SK-N-SH treated with all-trans-retinoic acid at 6 μM for 48 hours (cell line): ENCODE measurements at regions not wholly inside any gene's neighbourhood (a gene's known extent, or its start where the extent isn't known, plus 50 kb on each side); places are given as distances from the start of the nearest gene placed in this dataset.
A peak's percentile ranks its signal among the peaks of the same experiment; 100 is the strongest.

Experiments
- ATAC-seq: fragments of 200-7000 bp; cut with Tn5 transposase; 3 replicates; pipeline ENCODE4 v1.9.1; 2020; ENCODE audit warnings: mild to moderate bottlenecking, moderate library complexity
- ARNTL ChIP-seq: fragments of 450-650 bp; formaldehyde crosslinking; IDR thresholded peaks from 2 replicates; pipeline ENCODE4 v1.5.0; 2020; ENCODE audit warnings: low read depth, mild to moderate bottlenecking, moderate library complexity, borderline replicate concordance
- BACH2 ChIP-seq: fragments of 250-450 bp; sonication (Bioruptor Pico); IDR thresholded peaks from 2 replicates; pipeline ENCODE4 v1.9.0; 2021; ENCODE audit warnings: mild to moderate bottlenecking, borderline replicate concordance
- CSDC2 ChIP-seq: fragments of 250-450 bp; sonication (Bioruptor Pico); IDR thresholded peaks from 2 replicates; pipeline ENCODE4 v1.5.0; 2020; ENCODE audit warnings: mild to moderate bottlenecking, moderate library complexity
- ESRRG ChIP-seq: fragments of 250-450 bp; sonication (Bioruptor Pico); IDR thresholded peaks from 2 replicates; pipeline ENCODE4 v1.6.1; 2021; ENCODE audit warnings: mild to moderate bottlenecking
- ISL1 ChIP-seq: fragments of 250-450 bp; sonication (Bioruptor Pico); IDR thresholded peaks from 2 replicates; pipeline ENCODE4 v2.1.2; 2022; ENCODE audit warnings: mild to moderate bottlenecking, moderate library complexity
- OSR1 ChIP-seq: fragments of 250-450 bp; sonication (Bioruptor Pico); IDR thresholded peaks from 2 replicates; pipeline ENCODE4 v1.8.0; 2022; ENCODE audit warnings: moderate library complexity, mild to moderate bottlenecking, inconsistent platforms
- PPARA ChIP-seq: fragments of 250-450 bp; sonication (Bioruptor Pico); IDR thresholded peaks from 2 replicates; pipeline ENCODE4 v1.5.0; 2020; ENCODE audit warnings: mild to moderate bottlenecking, borderline replicate concordance
- RARB ChIP-seq: fragments of 250-450 bp; sonication (Bioruptor Pico); IDR thresholded peaks from 2 replicates; pipeline ENCODE4 v1.8.0; 2021; ENCODE audit warnings: mild to moderate bottlenecking, moderate library complexity
- SNAI2 ChIP-seq: fragments of 250-450 bp; sonication (Bioruptor Pico); IDR thresholded peaks from 2 replicates; pipeline ENCODE4 v1.5.0; 2020; ENCODE audit warnings: mild to moderate bottlenecking, moderate library complexity
- TCF4 ChIP-seq: fragments of 250-450 bp; sonication (Bioruptor Pico); IDR thresholded peaks from 2 replicates; pipeline ENCODE4 v1.8.0; 2021; ENCODE audit warnings: mild to moderate bottlenecking, moderate library complexity, borderline replicate concordance
- TOX ChIP-seq: fragments of 250-450 bp; sonication (Bioruptor Pico); IDR thresholded peaks from 2 replicates; pipeline ENCODE4 v1.8.0; 2021; ENCODE audit warnings: mild to moderate bottlenecking, moderate library complexity, borderline replicate concordance
- ZC3H10 ChIP-seq: fragments of 250-450 bp; sonication (Bioruptor Pico); IDR thresholded peaks from 2 replicates; pipeline ENCODE4 v1.5.1; 2021; ENCODE audit warnings: mild to moderate bottlenecking, moderate library complexity
- ZFP3 ChIP-seq: fragments of 250-450 bp; sonication (Bioruptor Pico); IDR thresholded peaks from 2 replicates; pipeline ENCODE4 v1.5.0; 2020; ENCODE audit warnings: mild to moderate bottlenecking, moderate library complexity
- ZFP30 ChIP-seq: fragments of 450-650 bp; formaldehyde crosslinking; IDR thresholded peaks from 2 replicates; pipeline ENCODE4 v1.5.0; 2022; ENCODE audit warnings: mild to moderate bottlenecking, moderate library complexity
- ZNF565 ChIP-seq: fragments of 450-650 bp; formaldehyde crosslinking; conservative IDR thresholded peaks from 2 replicates; pipeline ENCODE4 v1.5.0; 2020; ENCODE audit warnings: low read depth, mild to moderate bottlenecking, moderate library complexity
- ZNF70 ChIP-seq: fragments of 450-650 bp; formaldehyde crosslinking; IDR thresholded peaks from 2 replicates; pipeline ENCODE4 v1.5.0; 2020; ENCODE audit warnings: mild to moderate bottlenecking, moderate library complexity
- TF ChIP-seq, protein P1 (sequence below): fragments of 250-450 bp; sonication (Bioruptor Pico); IDR thresholded peaks from 2 replicates; pipeline ENCODE4 v1.8.0; 2020; ENCODE audit warnings: mild to moderate bottlenecking, moderate library complexity, borderline replicate concordance
- TF ChIP-seq, protein P2 (sequence below): fragments of 250-450 bp; sonication (Bioruptor Pico); IDR thresholded peaks from 2 replicates; pipeline ENCODE4 v1.5.0; 2020; ENCODE audit warnings: mild to moderate bottlenecking, moderate library complexity
- TF ChIP-seq, protein P3 (sequence below): fragments of 250-450 bp; sonication (Bioruptor Pico); IDR thresholded peaks from 2 replicates; pipeline ENCODE4 v1.5.1; 2020; ENCODE audit warnings: low read depth, mild to moderate bottlenecking, moderate library complexity
- TF ChIP-seq, protein P4 (sequence below): fragments of 250-450 bp; sonication (Bioruptor Pico); IDR thresholded peaks from 2 replicates; pipeline ENCODE4 v1.5.1; 2021; ENCODE audit warnings: mild to moderate bottlenecking, moderate library complexity

DNA sequence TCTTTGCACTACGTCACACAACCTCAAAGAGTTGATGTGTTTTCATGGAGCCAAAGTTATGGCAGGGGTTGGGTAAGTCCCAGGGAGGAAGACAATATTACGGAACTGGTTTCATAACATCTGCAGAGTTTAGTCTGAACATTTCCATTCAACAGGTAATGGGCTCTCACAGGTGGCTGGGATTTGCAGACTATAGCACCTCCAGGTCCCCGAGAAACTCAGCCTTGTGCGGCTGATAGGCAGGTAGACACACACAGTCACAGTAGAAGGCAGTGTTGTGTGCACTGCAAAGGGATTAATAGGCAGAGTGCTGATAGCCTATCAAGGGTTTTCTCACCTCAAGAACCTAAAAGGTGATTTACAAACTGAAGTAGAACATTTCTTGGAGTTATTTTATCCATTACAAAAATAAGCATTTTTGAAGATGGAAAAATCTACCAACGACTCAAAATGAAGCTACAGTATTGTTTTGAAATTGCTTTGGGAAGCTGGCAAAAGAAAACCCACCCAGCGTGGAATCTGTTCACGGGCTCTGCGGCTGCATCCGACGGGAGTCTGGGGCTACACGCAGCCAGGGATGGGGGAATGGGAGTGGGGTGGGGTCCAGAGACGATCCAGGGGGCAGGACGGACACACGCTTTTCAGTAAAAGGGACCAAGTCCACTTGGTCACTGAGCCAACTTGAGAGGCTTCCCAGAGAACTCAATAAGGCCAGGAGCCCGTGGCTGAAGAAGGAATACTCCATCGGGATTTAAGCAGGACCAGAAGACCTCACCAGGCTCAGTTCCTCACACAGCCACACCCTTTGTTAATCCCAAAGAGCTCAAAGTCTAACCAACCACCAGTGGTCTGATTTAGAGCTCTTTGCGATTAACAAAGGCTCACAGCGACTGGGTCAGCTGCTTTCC lies 82.9 kb downstream of the CHRNA1 start:
- TF ChIP-seq CSDC2 (CRISPR knock-in tag) (no peak), ZNF70 (no peak), BACH2 (CRISPR knock-in tag) (no peak)
- TF ChIP-seq, protein P1, sequence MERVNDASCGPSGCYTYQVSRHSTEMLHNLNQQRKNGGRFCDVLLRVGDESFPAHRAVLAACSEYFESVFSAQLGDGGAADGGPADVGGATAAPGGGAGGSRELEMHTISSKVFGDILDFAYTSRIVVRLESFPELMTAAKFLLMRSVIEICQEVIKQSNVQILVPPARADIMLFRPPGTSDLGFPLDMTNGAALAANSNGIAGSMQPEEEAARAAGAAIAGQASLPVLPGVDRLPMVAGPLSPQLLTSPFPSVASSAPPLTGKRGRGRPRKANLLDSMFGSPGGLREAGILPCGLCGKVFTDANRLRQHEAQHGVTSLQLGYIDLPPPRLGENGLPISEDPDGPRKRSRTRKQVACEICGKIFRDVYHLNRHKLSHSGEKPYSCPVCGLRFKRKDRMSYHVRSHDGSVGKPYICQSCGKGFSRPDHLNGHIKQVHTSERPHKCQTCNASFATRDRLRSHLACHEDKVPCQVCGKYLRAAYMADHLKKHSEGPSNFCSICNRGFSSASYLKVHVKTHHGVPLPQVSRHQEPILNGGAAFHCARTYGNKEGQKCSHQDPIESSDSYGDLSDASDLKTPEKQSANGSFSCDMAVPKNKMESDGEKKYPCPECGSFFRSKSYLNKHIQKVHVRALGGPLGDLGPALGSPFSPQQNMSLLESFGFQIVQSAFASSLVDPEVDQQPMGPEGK (CRISPR knock-in tag) = no peak
- ATAC-seq = peak; percentile 46

DNA sequence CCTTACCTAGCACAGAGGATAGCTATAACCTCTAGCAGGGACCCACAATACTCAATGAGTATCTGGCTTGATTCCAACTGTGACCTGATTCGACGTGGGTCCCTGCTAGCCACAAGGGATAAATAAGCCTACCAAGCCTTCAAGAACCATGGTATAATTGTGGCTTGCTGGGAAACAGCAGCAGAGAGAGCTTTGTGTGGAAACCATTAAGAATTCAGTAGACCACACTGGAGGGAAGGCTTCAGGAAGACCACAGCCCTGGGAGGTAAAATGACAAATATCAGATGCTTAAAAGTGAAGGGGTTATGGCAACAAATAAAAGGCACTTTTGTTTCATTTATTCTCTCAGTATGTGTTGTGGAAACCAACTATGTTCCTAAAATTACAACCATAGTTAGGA lies 82.6 kb upstream of the WIPF1 start:
- no peak for ATAC-seq
- no peak for TF ChIP-seq PPARA
- no peak for TF ChIP-seq ZNF565 (CRISPR knock-in tag)
- no peak for TF ChIP-seq OSR1 (CRISPR knock-in tag)
- TF ChIP-seq, protein P2, sequence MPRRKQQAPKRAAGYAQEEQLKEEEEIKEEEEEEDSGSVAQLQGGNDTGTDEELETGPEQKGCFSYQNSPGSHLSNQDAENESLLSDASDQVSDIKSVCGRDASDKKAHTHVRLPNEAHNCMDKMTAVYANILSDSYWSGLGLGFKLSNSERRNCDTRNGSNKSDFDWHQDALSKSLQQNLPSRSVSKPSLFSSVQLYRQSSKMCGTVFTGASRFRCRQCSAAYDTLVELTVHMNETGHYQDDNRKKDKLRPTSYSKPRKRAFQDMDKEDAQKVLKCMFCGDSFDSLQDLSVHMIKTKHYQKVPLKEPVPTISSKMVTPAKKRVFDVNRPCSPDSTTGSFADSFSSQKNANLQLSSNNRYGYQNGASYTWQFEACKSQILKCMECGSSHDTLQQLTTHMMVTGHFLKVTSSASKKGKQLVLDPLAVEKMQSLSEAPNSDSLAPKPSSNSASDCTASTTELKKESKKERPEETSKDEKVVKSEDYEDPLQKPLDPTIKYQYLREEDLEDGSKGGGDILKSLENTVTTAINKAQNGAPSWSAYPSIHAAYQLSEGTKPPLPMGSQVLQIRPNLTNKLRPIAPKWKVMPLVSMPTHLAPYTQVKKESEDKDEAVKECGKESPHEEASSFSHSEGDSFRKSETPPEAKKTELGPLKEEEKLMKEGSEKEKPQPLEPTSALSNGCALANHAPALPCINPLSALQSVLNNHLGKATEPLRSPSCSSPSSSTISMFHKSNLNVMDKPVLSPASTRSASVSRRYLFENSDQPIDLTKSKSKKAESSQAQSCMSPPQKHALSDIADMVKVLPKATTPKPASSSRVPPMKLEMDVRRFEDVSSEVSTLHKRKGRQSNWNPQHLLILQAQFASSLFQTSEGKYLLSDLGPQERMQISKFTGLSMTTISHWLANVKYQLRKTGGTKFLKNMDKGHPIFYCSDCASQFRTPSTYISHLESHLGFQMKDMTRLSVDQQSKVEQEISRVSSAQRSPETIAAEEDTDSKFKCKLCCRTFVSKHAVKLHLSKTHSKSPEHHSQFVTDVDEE = no peak
- no peak for TF ChIP-seq ESRRG
- TF ChIP-seq TOX (CRISPR knock-in tag) = no peak
- TF ChIP-seq ZNF70 = no peak
- TF ChIP-seq ZFP3 (CRISPR knock-in tag) = no peak
- TF ChIP-seq, protein P3, sequence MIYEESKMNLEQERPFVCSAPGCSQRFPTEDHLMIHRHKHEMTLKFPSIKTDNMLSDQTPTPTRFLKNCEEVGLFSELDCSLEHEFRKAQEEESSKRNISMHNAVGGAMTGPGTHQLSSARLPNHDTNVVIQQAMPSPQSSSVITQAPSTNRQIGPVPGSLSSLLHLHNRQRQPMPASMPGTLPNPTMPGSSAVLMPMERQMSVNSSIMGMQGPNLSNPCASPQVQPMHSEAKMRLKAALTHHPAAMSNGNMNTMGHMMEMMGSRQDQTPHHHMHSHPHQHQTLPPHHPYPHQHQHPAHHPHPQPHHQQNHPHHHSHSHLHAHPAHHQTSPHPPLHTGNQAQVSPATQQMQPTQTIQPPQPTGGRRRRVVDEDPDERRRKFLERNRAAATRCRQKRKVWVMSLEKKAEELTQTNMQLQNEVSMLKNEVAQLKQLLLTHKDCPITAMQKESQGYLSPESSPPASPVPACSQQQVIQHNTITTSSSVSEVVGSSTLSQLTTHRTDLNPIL (CRISPR knock-in tag) = no peak
- no peak for TF ChIP-seq SNAI2 (CRISPR knock-in tag)
- TF ChIP-seq ISL1 (CRISPR knock-in tag) = no peak
- no peak for TF ChIP-seq ARNTL (CRISPR knock-in tag)
- no peak for TF ChIP-seq TCF4 (CRISPR knock-in tag)
- TF ChIP-seq, protein P1 (CRISPR knock-in tag) = no peak
- TF ChIP-seq CSDC2 (CRISPR knock-in tag) = no peak
- no peak for TF ChIP-seq RARB (CRISPR knock-in tag)
- no peak for TF ChIP-seq ZC3H10 (CRISPR knock-in tag)

DNA sequence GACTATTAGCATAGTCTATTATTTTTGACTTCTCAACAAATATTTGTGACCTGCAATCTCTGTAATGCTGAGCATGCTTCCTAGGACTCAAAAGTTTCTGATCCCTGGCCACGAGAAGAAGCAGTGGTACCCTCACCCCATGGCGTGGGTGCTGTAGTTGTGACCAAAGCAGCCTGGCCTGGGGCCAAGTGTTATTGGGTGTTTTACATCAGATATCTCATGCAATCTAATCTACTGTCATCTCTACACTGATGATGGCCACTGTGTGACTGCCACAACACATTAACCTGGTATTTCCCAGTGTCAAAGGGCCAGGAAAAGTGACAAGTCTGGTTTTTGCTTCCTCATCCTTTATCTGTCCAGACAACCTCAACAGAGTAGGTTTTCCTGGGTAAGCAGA lies 80.8 kb upstream of the WIPF1 start:
- peak; percentile 78; the same call in 1 of the 2 replicates for TF ChIP-seq TCF4 (CRISPR knock-in tag)
- TF ChIP-seq ESRRG = 0 out of 2 replicates have a peak, but pooled peaks have one; percentile 40
- TF ChIP-seq, protein P2 = peak; percentile 88
- TF ChIP-seq ZFP30 (CRISPR knock-in tag) = no peak
- TF ChIP-seq, protein P4, sequence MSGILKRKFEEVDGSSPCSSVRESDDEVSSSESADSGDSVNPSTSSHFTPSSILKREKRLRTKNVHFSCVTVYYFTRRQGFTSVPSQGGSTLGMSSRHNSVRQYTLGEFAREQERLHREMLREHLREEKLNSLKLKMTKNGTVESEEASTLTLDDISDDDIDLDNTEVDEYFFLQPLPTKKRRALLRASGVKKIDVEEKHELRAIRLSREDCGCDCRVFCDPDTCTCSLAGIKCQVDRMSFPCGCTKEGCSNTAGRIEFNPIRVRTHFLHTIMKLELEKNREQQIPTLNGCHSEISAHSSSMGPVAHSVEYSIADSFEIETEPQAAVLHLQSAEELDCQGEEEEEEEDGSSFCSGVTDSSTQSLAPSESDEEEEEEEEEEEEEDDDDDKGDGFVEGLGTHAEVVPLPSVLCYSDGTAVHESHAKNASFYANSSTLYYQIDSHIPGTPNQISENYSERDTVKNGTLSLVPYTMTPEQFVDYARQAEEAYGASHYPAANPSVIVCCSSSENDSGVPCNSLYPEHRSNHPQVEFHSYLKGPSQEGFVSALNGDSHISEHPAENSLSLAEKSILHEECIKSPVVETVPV (CRISPR knock-in tag) = no peak
- no peak for TF ChIP-seq SNAI2 (CRISPR knock-in tag)
- no peak for TF ChIP-seq ZFP3 (CRISPR knock-in tag)
- TF ChIP-seq ARNTL (CRISPR knock-in tag) = no peak
- no peak for TF ChIP-seq CSDC2 (CRISPR knock-in tag)
- TF ChIP-seq ISL1 (CRISPR knock-in tag) = 0 out of 2 replicates have a peak, but pooled peaks have one; percentile 16
- TF ChIP-seq ZNF70 = no peak

More for the DNA sequence above, 80.8 kb upstream of the WIPF1 start:
- ATAC-seq = no peak
